ENCODE measurements at regions not wholly inside any gene's neighbourhood (a gene's known extent, or its start where the extent isn't known, plus 50 kb on each side); places are given as distances from the start of the nearest gene placed in this dataset.

DNA sequence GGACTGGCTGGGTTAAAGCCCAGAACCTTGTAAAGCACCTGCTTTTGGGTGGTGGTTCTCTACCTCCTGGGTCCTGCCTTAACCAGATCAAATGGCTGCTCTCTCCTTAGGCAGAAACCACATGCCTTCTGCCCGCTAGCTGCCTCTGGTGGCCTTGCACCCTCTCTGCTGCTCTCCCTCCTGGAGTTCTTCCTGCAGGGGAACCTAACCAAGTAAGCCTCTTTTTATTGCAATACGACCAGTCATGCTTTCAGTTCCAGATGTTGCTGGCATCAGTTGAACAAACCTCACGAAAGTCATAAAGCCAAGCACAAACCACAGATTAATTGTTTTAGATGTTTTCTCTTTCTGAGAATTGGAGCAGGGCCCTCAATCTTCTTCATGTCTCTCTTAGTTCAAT is 118.9 kb downstream of the GDAP2 start:
- no peaks in the 10 kb centered on the region for H3K4me1 Mint-ChIP-seq
- DNase-seq = no peak
- H3K27ac Mint-ChIP-seq = no peak overlapping the region
- H3K4me3 Mint-ChIP-seq = no peak overlapping the region
- no peaks in the 10 kb centered on the region for H3K9me3 ChIP-seq (ENCODE audit: control insufficient read depth, low read length, poor library complexity, severe bottlenecking)
- H3K36me3 Mint-ChIP-seq (ENCODE audit: low read depth) = no peaks in the 10 kb centered on the region
- no peak for ATAC-seq
- H3K27me3 Mint-ChIP-seq = peaks cover 12% of the 10 kb centered on the region

DNA sequence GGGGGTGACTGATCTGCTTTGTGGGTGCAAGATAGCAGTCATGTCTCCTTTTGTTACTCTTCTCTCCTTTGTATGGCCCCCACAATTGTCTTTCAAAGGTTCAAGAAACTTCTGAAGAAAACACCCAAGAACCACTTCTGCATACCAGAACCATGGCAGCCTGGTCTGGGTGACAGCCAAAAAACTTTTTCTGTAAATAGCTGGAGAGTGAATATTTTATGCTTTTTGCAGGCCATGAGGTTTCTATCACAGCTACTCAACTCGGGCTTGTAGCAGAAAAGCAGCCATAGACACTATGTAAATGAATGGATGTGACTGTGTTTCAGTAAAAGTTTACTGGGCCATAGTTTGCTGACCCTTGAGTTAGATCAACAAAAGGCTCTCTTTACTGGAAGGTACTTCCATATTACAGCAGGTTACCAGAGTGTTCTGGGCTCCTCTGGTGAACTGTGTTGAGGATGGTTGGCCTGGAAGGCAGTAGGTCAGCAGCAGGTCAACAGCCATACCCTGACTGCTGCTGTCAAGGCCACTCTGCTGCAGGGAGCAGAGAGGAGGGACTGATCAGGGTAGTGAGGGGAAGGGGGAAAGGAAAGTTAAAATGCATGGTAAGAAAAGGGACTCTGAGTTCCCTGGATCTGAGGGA is 116.4 kb downstream of the GDAP2 start:
- H3K4me3 Mint-ChIP-seq = no peak overlapping the region
- no peak for ATAC-seq
- no peak overlapping the region for H3K27ac Mint-ChIP-seq
- DNase-seq = no peak
- no peaks in the 10 kb centered on the region for H3K9me3 ChIP-seq (ENCODE audit: control insufficient read depth, low read length, poor library complexity, severe bottlenecking)
- peaks cover 6% of the 10 kb centered on the region for H3K27me3 Mint-ChIP-seq
- no peaks in the 10 kb centered on the region for H3K36me3 Mint-ChIP-seq (ENCODE audit: low read depth)
- H3K4me1 Mint-ChIP-seq = no peaks in the 10 kb centered on the region

Measured in T-helper 17 cell (primary cell).